ENCODE measurements at regions not wholly inside any gene's neighbourhood (a gene's known extent, or its start where the extent isn't known, plus 50 kb on each side); places are given as distances from the start of the nearest gene placed in this dataset.

- no peak for DNase-seq
Measured at GRCh38 chr20:24872291-24873024, 76.6 kb upstream of the CST7 start.

GRCh38 chr20:24873025-24873620 is 75.9 kb upstream of the CST7 start:
- DNase-seq = no peak

GRCh38 chr20:24875078-24875477 is 74.0 kb upstream of the CST7 start:
- no peak for DNase-seq

GRCh38 chr20:24877652-24878051 is 71.4 kb upstream of the CST7 start:
- DNase-seq = no peak

GRCh38 chr20:24878657-24879056 is 70.4 kb upstream of the CST7 start:
- no peak for DNase-seq

- no peak for DNase-seq
Measured at GRCh38 chr20:24879875-24880274, 69.2 kb upstream of the CST7 start.

GRCh38 chr20:24880356-24880755 is 68.7 kb upstream of the CST7 start:
- no peak for DNase-seq

GRCh38 chr20:24890286-24890685 is 58.8 kb upstream of the CST7 start:
- no peak for DNase-seq

- DNase-seq = no peak
Measured at GRCh38 chr20:24891546-24892393, 57.3 kb upstream of the CST7 start.

- no peak for DNase-seq
Measured at GRCh38 chr20:24892522-24892921, 56.5 kb upstream of the CST7 start.

- no peak for DNase-seq
Measured at GRCh38 chr20:24892931-24893330, 56.1 kb upstream of the CST7 start.

- no peak for DNase-seq
Measured at GRCh38 chr20:24894488-24894887, 54.6 kb upstream of the CST7 start.

- DNase-seq = no peak
Measured at GRCh38 chr20:24894967-24895366, 54.1 kb upstream of the CST7 start.

- DNase-seq = no peak
Measured at GRCh38 chr20:24895431-24895830, 53.6 kb upstream of the CST7 start.

- DNase-seq = no peak
Measured at GRCh38 chr20:24895898-24896658, 53.0 kb upstream of the CST7 start.

- DNase-seq = no peak
Measured at GRCh38 chr20:24896984-24897383, 52.1 kb upstream of the CST7 start.

GRCh38 chr20:24897974-24898373 is 51.1 kb upstream of the CST7 start:
- no peak for DNase-seq

- DNase-seq = no peak
Measured at GRCh38 chr20:24899153-24899552, 49.9 kb upstream of the CST7 start.

Data from hematopoietic multipotent progenitor cell treated with erythropoietin and hydrocortisone succinate and interleukin-3 and kit ligand, for 8 days (in vitro differentiated cells).